HG03521 (cell line): ENCODE measurements at regions not wholly inside any gene's neighbourhood (a gene's known extent, or its start where the extent isn't known, plus 50 kb on each side); places are given as distances from the start of the nearest gene placed in this dataset.
"Not testable (repeated sequence)": the region's sequence is repeated elsewhere in the genome, so short reads cannot be mapped to it uniquely, and the experiment has no call there.

Experiments used
- ATAC-seq: cut with Tn5 transposase; IDR thresholded peaks from one replicate; pipeline ENCODE4 v1.9.1; 2021; ENCODE audit warnings: mild to moderate bottlenecking, moderate library complexity; ENCODE audit not compliant: unreplicated experiment

DNA sequence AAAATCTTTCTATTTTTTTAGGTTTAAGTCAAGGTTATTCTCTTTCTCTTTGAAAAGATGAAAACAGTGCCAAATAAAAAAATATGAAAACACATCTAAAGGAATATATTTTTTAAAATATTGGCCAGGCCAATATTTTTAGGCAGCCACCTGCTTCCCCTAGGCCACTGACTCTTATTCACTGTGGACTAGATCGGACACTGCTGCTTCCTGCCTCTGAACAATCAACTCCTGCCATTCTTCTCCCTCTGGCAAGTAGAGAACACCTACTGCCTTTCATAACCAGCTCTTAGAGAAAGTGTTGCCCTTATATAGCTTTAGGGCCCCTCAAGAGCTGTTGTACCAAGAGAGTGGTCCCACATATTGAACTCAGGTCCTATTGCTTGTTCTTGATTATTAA lies 529.2 kb downstream of the RAPGEF2 start:
- no peak for ATAC-seq

DNA sequence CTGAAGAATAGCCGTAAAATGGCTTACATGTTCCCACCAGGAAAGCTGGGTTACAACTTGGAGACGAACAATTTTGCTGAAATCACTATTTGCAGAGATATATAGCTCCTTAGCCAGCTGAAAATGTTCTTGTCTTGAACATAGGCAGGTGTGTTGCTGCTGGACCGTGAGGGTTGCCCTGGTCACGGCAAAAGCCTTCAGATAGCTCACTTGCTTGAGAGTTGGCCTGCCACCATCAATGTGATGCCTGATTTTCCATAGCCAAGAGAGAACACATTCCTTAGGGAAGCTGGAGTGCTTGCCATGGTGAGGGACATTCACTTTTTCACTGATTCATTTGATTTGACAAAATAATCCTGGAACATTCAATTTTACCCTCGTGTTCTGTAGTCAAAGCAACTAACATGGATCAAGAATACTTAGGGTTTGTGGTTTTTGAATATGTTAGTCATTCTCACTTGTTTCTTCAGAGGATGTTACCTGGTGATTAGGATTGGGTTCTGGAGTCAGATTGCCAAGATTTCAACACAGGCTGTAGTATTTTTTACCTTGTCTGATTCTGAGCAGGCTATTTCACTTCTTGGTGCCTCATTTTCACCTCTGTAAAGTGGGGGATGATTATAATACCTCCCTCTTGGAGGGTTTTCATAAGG lies 536.9 kb downstream of the RAPGEF2 start:
- ATAC-seq, result no peak

GRCh38 chr4:159649237-159649636 lies 546.4 kb downstream of the RAPGEF2 start:
- no peak for ATAC-seq

DNA sequence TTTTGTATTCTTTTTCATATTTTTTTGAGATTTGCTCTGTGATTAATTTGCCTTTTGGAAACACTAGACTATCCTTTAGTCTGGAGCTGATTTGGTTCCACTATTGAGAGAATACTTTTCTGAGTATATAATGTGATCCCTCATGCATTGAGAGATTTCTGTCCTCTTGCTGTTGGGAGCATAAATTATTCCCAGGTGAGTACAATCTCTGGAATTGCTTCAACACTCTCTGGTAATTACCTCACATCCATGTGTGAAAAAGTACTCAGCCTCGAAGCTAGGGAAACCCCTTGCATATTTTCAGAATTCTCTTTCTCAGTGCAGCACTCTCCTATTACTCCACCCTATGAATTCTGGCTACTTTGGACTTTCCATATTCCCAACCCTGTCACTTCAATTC lies 550.0 kb downstream of the RAPGEF2 start:
- ATAC-seq, result no peak

GRCh38 chr4:159655547-159655946 lies 552.7 kb downstream of the RAPGEF2 start:
- no peak for ATAC-seq

- no peak for ATAC-seq
Measured at GRCh38 chr4:159669094-159669493, 566.2 kb downstream of the RAPGEF2 start.

- ATAC-seq, result no peak
Measured at GRCh38 chr4:159673221-159673620, 570.3 kb downstream of the RAPGEF2 start.

- no peak for ATAC-seq
Measured at GRCh38 chr4:159674241-159674640, 571.4 kb downstream of the RAPGEF2 start.

- no peak for ATAC-seq
Measured at GRCh38 chr4:159677521-159677920, 574.6 kb downstream of the RAPGEF2 start.

GRCh38 chr4:159682996-159683395 lies 580.1 kb downstream of the RAPGEF2 start:
- no peak for ATAC-seq

GRCh38 chr4:159684061-159684460 lies 581.2 kb downstream of the RAPGEF2 start:
- no peak for ATAC-seq

GRCh38 chr4:159685340-159686092 lies 582.6 kb downstream of the RAPGEF2 start:
- no peak for ATAC-seq

DNA sequence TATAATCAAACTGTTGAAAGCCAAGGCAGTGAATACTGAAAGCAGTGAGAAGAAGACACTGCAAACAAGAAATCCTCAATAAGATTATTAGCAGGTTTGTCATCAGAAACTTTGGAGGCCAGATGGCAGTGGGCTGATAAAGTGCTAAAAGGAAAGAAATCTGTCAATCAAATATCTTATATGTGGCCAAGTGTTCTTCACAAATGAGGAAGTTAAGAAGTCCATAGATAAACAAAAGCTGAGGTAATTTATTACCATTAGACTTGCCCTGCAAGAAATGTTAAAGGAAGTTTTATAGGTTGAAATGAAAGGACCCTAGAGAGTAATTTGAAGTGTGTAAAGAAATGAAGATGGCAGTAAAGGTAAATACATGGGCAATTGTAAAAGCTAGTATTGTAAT lies 586.6 kb downstream of the RAPGEF2 start:
- no peak for ATAC-seq

- ATAC-seq, result no peak
Measured at GRCh38 chr4:159697322-159698283, 594.7 kb downstream of the RAPGEF2 start.

- no peak for ATAC-seq
Measured at GRCh38 chr4:159698336-159698735, 595.5 kb downstream of the RAPGEF2 start.

DNA sequence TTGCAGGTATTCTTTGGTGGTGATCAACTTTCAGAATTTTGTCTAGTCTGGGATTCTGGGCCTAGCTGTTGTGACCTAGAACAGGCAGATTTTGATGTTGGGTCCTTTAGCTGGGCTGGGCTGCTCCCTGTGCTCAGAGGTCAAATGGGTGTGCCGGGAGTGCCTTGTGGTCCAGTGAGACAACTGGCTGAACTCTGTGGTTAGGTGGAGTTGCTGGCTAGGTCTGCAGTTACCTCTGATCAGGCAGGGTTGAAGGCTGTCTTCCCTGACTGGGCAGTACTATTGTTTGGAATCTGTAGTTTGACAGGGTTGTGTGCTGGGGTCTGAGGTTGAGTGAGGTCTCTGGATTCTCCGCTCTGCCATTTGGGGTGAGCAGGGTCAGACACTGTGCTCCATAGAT lies 599.3 kb downstream of the RAPGEF2 start:
- ATAC-seq, result no peak

- no peak for ATAC-seq
Measured at GRCh38 chr4:159705334-159705733, 602.5 kb downstream of the RAPGEF2 start.

- ATAC-seq, result no peak
Measured at GRCh38 chr4:159706704-159707103, 603.8 kb downstream of the RAPGEF2 start.

- ATAC-seq, result not testable (repeated sequence)
Measured at GRCh38 chr4:159715180-159715579, 612.3 kb downstream of the RAPGEF2 start.

DNA sequence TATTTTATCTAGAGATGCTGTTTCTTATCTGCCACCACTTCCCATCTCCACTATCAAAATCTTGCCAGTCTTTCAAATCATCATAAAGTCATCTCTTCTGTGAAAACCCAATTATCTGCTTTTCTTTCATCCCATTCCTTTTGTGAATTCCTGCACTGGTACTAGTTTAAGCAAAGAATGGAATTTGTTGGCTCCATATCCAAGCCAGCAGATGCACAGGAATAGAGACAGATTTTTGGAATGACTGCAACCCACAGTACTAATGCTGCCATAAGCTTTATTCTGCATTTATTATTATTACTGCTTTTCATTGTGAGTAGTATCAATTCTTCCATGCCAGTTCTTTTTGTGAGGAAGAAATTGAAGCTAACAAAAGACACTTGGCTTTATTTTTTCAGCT lies 616.7 kb downstream of the RAPGEF2 start:
- ATAC-seq, result no peak

GRCh38 chr4:159722052-159722451 lies 619.2 kb downstream of the RAPGEF2 start:
- no peak for ATAC-seq
